PFSK-1 (cell line): ENCODE measurements at regions not wholly inside any gene's neighbourhood (a gene's known extent, or its start where the extent isn't known, plus 50 kb on each side); places are given as distances from the start of the nearest gene placed in this dataset.

Experiments used
- FOXP2 ChIP-seq: optimal IDR thresholded peaks from 2 replicates; pipeline ENCODE3; 2011; ENCODE audit warnings: borderline replicate concordance, control low read depth, inconsistent platforms; ENCODE audit not compliant: insufficient read depth; ENCODE audit errors: extremely low read length, extremely low read depth
- REST ChIP-seq, 2 experiments: IDR thresholded peaks; 2 replicates each; pipeline versions ENCODE4 v1.6.1 to v1.8.0; 2011 to 2012; ENCODE audit warnings: low read depth in 2 of 2, low read length in 2 of 2, control low read depth in 1 of 2, inconsistent platforms in 1 of 2, mild to moderate bottlenecking in 1 of 2, moderate library complexity in 1 of 2; ENCODE audit not compliant: insufficient read depth in 1 of 2
- TAF1 ChIP-seq: IDR thresholded peaks from 2 replicates; pipeline ENCODE4 v1.6.1; 2012; ENCODE audit warnings: low read length, control low read depth, borderline replicate concordance; ENCODE audit not compliant: insufficient read depth

DNA sequence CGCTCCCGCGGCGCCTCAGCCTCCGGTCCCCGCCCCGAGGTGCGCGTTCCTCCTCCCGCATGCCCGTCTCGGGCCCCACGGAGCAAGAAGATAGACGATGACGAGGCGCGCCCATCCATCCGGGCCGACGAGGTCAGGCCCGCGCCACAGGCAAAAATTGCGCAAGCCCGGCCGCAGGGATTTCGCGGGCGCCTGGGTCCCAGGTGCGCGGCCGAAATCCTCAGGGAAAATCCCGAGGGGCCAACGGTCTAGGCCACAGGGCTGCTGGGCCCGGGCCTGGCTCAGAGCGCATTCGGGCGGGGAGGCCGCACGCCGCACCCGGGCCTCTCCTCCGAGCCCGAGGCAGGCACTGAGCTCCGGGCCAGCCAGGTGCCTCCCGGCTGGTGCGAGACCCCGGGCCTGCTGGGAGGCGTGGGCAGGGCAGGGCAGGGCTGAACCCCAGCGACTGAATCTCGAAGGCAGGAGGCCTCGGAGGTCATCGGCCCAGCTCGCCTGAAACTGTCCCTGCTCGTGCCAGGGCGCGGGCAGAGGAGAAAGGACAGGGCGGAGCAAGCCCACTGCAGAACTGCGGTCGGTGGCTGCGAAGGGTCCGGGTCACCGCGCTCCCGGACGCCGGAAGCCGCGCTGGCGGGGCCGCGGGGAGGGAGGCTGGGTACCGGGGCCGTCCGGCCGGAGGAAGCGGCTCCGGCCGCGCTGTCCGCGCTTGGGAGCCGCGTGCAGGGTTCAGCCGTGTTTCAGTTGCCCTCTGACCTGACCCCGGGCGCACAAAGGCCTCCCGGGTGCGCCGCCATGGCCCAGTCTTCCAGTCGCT is 66.8 kb downstream of the FOXD1 start:
- no peak for TF ChIP-seq REST (IDR thresholded peaks at IDR 0.05; ENCODE audit: insufficient read depth in 1 of 2, low read depth in 2 of 2, low read length in 2 of 2)
- no peak for TF ChIP-seq TAF1
- no peak for TF ChIP-seq FOXP2
